Vagina (tissue), 2 donors: ENCODE measurements at regions not wholly inside any gene's neighbourhood (a gene's known extent, or its start where the extent isn't known, plus 50 kb on each side); places are given as distances from the start of the nearest gene placed in this dataset.

Source experiments
- CTCF ChIP-seq, 3 experiments: fragments of 450-650 bp in 2 of 3; fragments of 200-600 bp in 1 of 3; sonication (generic) in 1 of 3; IDR thresholded peaks; one replicate each; pipeline ENCODE4 v1.5.1; 2017 to 2019; ENCODE audit warnings: antibody characterized with exemption in 3 of 3, mild to moderate bottlenecking in 2 of 3, moderate library complexity in 2 of 3
- POLR2A ChIP-seq, 2 donors: fragments of 450-650 bp; IDR thresholded peaks; one replicate each; pipeline ENCODE4 v1.6.1; 2017; ENCODE audit warnings: antibody characterized with exemption in 2 of 2, mild to moderate bottlenecking in 2 of 2, moderate library complexity in 2 of 2
- POLR2AphosphoS5 ChIP-seq, 2 donors: sonication (generic); formaldehyde crosslinking; IDR thresholded peaks; one replicate each; pipeline ENCODE4 v1.9.0; 2017; ENCODE audit warnings: antibody characterized with exemption in 2 of 2, mild to moderate bottlenecking in 2 of 2, low read depth in 1 of 2; ENCODE audit not compliant: insufficient read depth in 1 of 2

DNA sequence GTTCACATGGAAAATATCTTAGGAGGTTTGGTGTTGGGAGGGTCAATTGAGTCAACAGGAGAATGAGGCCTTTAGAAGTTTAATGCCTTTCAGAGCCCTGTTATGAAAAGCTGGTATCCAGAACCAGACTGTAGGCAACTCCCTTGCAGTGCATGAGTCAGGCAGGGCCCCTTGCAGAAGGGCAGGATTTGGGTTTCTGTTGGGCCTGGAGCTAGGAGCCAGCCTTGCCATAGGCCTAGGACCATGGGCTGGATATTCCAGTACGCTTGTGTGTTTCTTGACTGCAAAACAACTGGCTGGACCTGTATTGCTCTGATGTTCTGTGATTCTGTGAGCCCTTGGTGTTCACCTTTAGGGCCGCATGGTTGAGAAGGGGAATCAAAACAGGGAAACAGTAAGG is 121.8 kb upstream of the ADRA1D start:
- no peak for TF ChIP-seq CTCF (IDR thresholded peaks at IDR 0.05)
- no peak for TF ChIP-seq POLR2AphosphoS5 (IDR thresholded peaks at IDR 0.05; ENCODE audit: insufficient read depth in 1 of 2, low read depth in 1 of 2)
- TF ChIP-seq POLR2A (IDR thresholded peaks at IDR 0.05), result no peak
